Endothelial cell of umbilical vein (primary cell): ENCODE measurements at regions not wholly inside any gene's neighbourhood (a gene's known extent, or its start where the extent isn't known, plus 50 kb on each side); places are given as distances from the start of the nearest gene placed in this dataset.

Experiments used
- BruUV-seq: library from RNA; stranded (reverse); fragments of 400-500 nt; replicated peaks from 2 replicates; lab custom pipeline; 2021; lab: Mats Ljungman, UMichigan
- CTCF ChIA-PET: fragments of 300-600, 350-600 bp; sonication (Branson Sonifier 250); formaldehyde crosslinking; loops from one replicate; lab custom pipeline; 2021; ENCODE audit warnings: antibody characterized with exemption, inconsistent platforms; lab: Charles Lee
- POLR2A ChIA-PET: fragments of 300-600, 350-600 bp; sonication (Branson Sonifier 250); formaldehyde crosslinking; loops from one replicate; lab custom pipeline; 2021; ENCODE audit warnings: antibody characterized with exemption, inconsistent platforms; lab: Charles Lee
- DNase-seq: peaks from one replicate; pipeline ENCODE4 v3.0.0-alpha.2; 2011; ENCODE audit warnings: low read depth, low spot score
- FAIRE-seq: peaks from 2 replicates; lab custom pipeline; 2011; peaks lifted over from hg19 to GRCh38; lab: Jason Lieb, UNC
- H2AFZ ChIP-seq: 2 replicates; pipeline ENCODE4 v1.6.0; 2012; ENCODE audit warnings: low read depth, low read length, control low read depth, inconsistent platforms
- H3K27ac ChIP-seq: 2 replicates; pipeline ENCODE4 v1.5.1; 2011; ENCODE audit warnings: low read depth, mild to moderate bottlenecking, control low read depth, low read length, moderate library complexity; ENCODE audit not compliant: insufficient read depth
- H3K27me3 ChIP-seq, 2 experiments: 2 replicates each; pipeline versions ENCODE4 v1.6.0 to v1.6.1; 2011; ENCODE audit warnings: low read length in 2 of 2, mixed read lengths in 1 of 2; ENCODE audit not compliant: control insufficient read depth in 2 of 2, insufficient read depth in 2 of 2
- H3K36me3 ChIP-seq, 2 experiments: 2 replicates in 1 of 2; 3 replicates in 1 of 2; pipeline ENCODE4 v1.5.1; 2011; ENCODE audit warnings: low read length in 2 of 2, mild to moderate bottlenecking in 1 of 2, moderate library complexity in 1 of 2; ENCODE audit not compliant: control insufficient read depth in 2 of 2, insufficient read depth in 2 of 2; ENCODE audit errors: extremely low read depth in 1 of 2
- H3K4me1 ChIP-seq: 3 replicates; pipeline ENCODE4 v1.5.1; 2011; ENCODE audit warnings: mild to moderate bottlenecking, low read length; ENCODE audit not compliant: control insufficient read depth, insufficient read depth; ENCODE audit errors: extremely low read depth
- H3K4me2 ChIP-seq: 2 replicates; pipeline ENCODE4 v1.6.1; 2011; ENCODE audit warnings: low read length, control low read depth, mixed read lengths; ENCODE audit not compliant: insufficient read depth
- H3K4me3 ChIP-seq, 3 experiments: fragments of 200-600 bp in 1 of 3; sonication (generic), shearing (Covaris generic) in 1 of 3; replicated peaks in 1 of 3; 2 replicates each; pipeline ENCODE4 v1.5.1; 2011 to 2016; ENCODE audit warnings: control low read depth in 3 of 3, low read length in 3 of 3, mild to moderate bottlenecking in 2 of 3, inconsistent platforms in 1 of 3, low read depth in 1 of 3, moderate library complexity in 1 of 3; ENCODE audit not compliant: insufficient read depth in 1 of 3
- H3K79me2 ChIP-seq: 2 replicates; pipeline ENCODE4 v1.6.0; 2012; ENCODE audit warnings: low read length, inconsistent platforms; ENCODE audit not compliant: control insufficient read depth, insufficient read depth
- H3K9ac ChIP-seq: replicated peaks from 2 replicates; pipeline ENCODE3; 2011; ENCODE audit warnings: low read length, control low read depth; ENCODE audit not compliant: insufficient read depth; ENCODE audit errors: extremely low read depth
- H3K9me1 ChIP-seq: replicated peaks from 3 replicates; pipeline ENCODE4 v1.6.0; 2011; ENCODE audit warnings: mild to moderate bottlenecking, low read length; ENCODE audit not compliant: control insufficient read depth, insufficient read depth; ENCODE audit errors: extremely low read depth
- H3K9me3 ChIP-seq: replicated peaks from 2 replicates; pipeline ENCODE4 v1.5.1; 2012; ENCODE audit warnings: low read length, inconsistent platforms; ENCODE audit not compliant: control insufficient read depth, insufficient read depth
- H4K20me1 ChIP-seq: replicated peaks from 2 replicates; pipeline ENCODE3; 2011; ENCODE audit warnings: mild to moderate bottlenecking, low read length; ENCODE audit not compliant: control insufficient read depth, insufficient read depth; ENCODE audit errors: extremely low read depth
- EZH2 ChIP-seq: IDR thresholded peaks from 2 replicates; pipeline ENCODE4 v1.6.1; 2012; ENCODE audit warnings: borderline replicate concordance, low read depth, mild to moderate bottlenecking, moderate library complexity, low read length, inconsistent platforms; ENCODE audit not compliant: severe bottlenecking
- FOS ChIP-seq: IDR thresholded peaks from 2 replicates; pipeline ENCODE4 v1.6.1; 2011; ENCODE audit warnings: mild to moderate bottlenecking, low read length, moderate library complexity, borderline replicate concordance; ENCODE audit not compliant: insufficient read depth
- GATA2 ChIP-seq: IDR thresholded peaks from 2 replicates; pipeline ENCODE4 v1.7.0; 2011; ENCODE audit warnings: low read depth, mild to moderate bottlenecking, moderate library complexity, mixed read lengths, low read length; ENCODE audit not compliant: insufficient read length, insufficient read depth
- MYC ChIP-seq: IDR thresholded peaks from one replicate; pipeline ENCODE4 v1.6.1; 2011; ENCODE audit warnings: mild to moderate bottlenecking, low read depth, low read length
- POLR2A ChIP-seq: IDR thresholded peaks from 2 replicates; pipeline ENCODE4 v1.6.1; 2012; ENCODE audit warnings: low read depth, mild to moderate bottlenecking, control low read depth, low read length
- POLR2AphosphoS5 ChIP-seq: IDR thresholded peaks from 2 replicates; pipeline ENCODE4 v1.6.1; 2012; ENCODE audit warnings: low read depth, mild to moderate bottlenecking, control low read depth, low read length, moderate library complexity; ENCODE audit not compliant: insufficient read depth
- dilution Hi-C: fragments of 300-500 bp; cut with MboI; formaldehyde crosslinking; loops from one replicate; pipeline ENCODE4 v1.15.0; 2019; ENCODE audit warnings: low sequenced_read_pairs; ENCODE audit not compliant: extremely low pct_ligation_motif_present
- intact Hi-C: fragments of 100-400 bp; cut with micrococcal nuclease; formaldehyde crosslinking; loops from one replicate; pipeline ENCODE4 v1.10.0; 2022
- TF ChIP-seq, protein P1 (sequence below), 2 donors: IDR thresholded peaks; 1 replicate in 1 of 2; 2 replicates in 1 of 2; pipeline ENCODE4 v1.5.1; 2011; ENCODE audit warnings: low read length in 2 of 2, mild to moderate bottlenecking in 2 of 2, moderate library complexity in 2 of 2, control low read depth in 1 of 2, inconsistent platforms in 1 of 2, low read depth in 1 of 2; ENCODE audit not compliant: insufficient read depth in 1 of 2; ENCODE audit errors: extremely low read depth in 1 of 2

- DNase-seq (no peak), FAIRE-seq (no peak)
- Histone ChIP-seq H2AFZ (no peak overlapping the region), H3K36me3 (no peaks in the 10 kb centered on the region), H3K27me3 (no peaks in the 10 kb centered on the region), H3K79me2 (no peaks in the 10 kb centered on the region), H3K4me3 (no peak overlapping the region), H3K9ac (no peak overlapping the region), H4K20me1 (no peaks in the 10 kb centered on the region), H3K9me3 (no peaks in the 10 kb centered on the region), H3K4me1 (no peaks in the 10 kb centered on the region), H3K9me1 (no peaks in the 10 kb centered on the region), H3K4me2 (no peak overlapping the region), H3K27ac (no peak overlapping the region)
- TF ChIP-seq, protein P1, sequence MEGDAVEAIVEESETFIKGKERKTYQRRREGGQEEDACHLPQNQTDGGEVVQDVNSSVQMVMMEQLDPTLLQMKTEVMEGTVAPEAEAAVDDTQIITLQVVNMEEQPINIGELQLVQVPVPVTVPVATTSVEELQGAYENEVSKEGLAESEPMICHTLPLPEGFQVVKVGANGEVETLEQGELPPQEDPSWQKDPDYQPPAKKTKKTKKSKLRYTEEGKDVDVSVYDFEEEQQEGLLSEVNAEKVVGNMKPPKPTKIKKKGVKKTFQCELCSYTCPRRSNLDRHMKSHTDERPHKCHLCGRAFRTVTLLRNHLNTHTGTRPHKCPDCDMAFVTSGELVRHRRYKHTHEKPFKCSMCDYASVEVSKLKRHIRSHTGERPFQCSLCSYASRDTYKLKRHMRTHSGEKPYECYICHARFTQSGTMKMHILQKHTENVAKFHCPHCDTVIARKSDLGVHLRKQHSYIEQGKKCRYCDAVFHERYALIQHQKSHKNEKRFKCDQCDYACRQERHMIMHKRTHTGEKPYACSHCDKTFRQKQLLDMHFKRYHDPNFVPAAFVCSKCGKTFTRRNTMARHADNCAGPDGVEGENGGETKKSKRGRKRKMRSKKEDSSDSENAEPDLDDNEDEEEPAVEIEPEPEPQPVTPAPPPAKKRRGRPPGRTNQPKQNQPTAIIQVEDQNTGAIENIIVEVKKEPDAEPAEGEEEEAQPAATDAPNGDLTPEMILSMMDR (IDR thresholded peaks at IDR 0.05; ENCODE audit: extremely low read depth in 1 of 2, insufficient read depth in 1 of 2, low read depth in 1 of 2, low read length in 2 of 2), result no peak
- no peak for TF ChIP-seq POLR2A
- no peak for TF ChIP-seq FOS
- TF ChIP-seq GATA2, result no peak
- TF ChIP-seq POLR2AphosphoS5, result no peak
- TF ChIP-seq EZH2, result no peak
- dilution Hi-C loops (no loop called here), intact Hi-C loops (no loop called here)
- POLR2A ChIA-PET, result no interaction called here
- CTCF ChIA-PET, result no interaction called here
- no TSS peak for BruUV-seq
These were observed 128.1 kb upstream of the ZNF648 start for GRCh38 chr1:182189535-182190066.

DNA sequence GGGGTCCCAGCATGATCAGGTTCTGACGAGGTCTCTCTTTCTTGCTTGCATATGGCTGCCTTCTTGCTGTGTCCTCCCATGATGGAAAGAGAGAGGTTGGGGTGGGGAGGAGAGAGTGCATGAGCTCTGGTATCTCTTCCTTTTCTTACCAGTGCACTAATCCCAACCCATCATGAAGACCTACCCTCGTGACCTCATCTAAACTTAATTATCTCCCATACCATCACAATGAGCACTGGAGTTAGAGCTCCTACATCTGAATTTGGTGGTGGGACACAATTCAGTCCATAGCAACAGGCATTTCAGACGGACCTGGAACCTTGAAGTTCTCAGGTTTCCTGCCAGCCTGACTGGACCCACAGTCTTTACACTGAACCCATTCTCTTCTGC, 125.2 kb upstream of the ZNF648 start:
- Histone ChIP-seq H3K4me1 (no peaks in the 10 kb centered on the region), H3K79me2 (no peaks in the 10 kb centered on the region), H3K27me3 (no peaks in the 10 kb centered on the region), H2AFZ (no peak overlapping the region), H3K36me3 (no peaks in the 10 kb centered on the region), H3K9ac (no peak overlapping the region), H4K20me1 (no peaks in the 10 kb centered on the region), H3K9me1 (no peaks in the 10 kb centered on the region), H3K9me3 (no peaks in the 10 kb centered on the region), H3K4me2 (no peak overlapping the region), H3K4me3 (no peak overlapping the region), H3K27ac (no peak overlapping the region)
- no TSS peak for BruUV-seq
- dilution Hi-C loops (no loop called here), intact Hi-C loops (no loop called here)
- TF ChIP-seq FOS, result no peak
- TF ChIP-seq MYC, result no peak
- no peak for TF ChIP-seq POLR2AphosphoS5
- FAIRE-seq (no peak), DNase-seq (no peak)
- ChIA-PET CTCF (no interaction called here), POLR2A (no interaction called here)
